Muscle of leg (tissue), 3 donors: ENCODE measurements at regions not wholly inside any gene's neighbourhood (a gene's known extent, or its start where the extent isn't known, plus 50 kb on each side); places are given as distances from the start of the nearest gene placed in this dataset.

ENCODE experiments used
- DNase-seq: peaks from one replicate; pipeline ENCODE4 v3.0.0; 2013
- H3K27ac ChIP-seq: one replicate; pipeline ENCODE4 v1.5.1; 2013; ENCODE audit warnings: mild to moderate bottlenecking, low read length, control low read depth
- H3K27me3 ChIP-seq: one replicate; pipeline ENCODE4 v1.6.1; 2013; ENCODE audit warnings: low read length; ENCODE audit not compliant: control insufficient read depth, insufficient read depth
- H3K36me3 ChIP-seq: one replicate; pipeline ENCODE4 v1.6.1; 2013; ENCODE audit warnings: low read length; ENCODE audit not compliant: control insufficient read depth, insufficient read depth
- H3K4me1 ChIP-seq: one replicate; pipeline ENCODE4 v1.6.1; 2013; ENCODE audit warnings: low read length; ENCODE audit not compliant: control insufficient read depth, insufficient read depth
- H3K4me3 ChIP-seq: one replicate; pipeline ENCODE4 v1.5.1; 2013; ENCODE audit warnings: low read length, control low read depth
- H3K9me3 ChIP-seq: replicated peaks from 2 replicates; pipeline ENCODE4 v1.6.1; 2013; ENCODE audit warnings: low read depth, low read length; ENCODE audit not compliant: control insufficient read depth
- WGBS: methylation state at CpG from one replicate; pipeline ENCODE4 v1.1.5; 2013; ENCODE audit warnings: missing lambda C conversion rate; ENCODE audit not compliant: insufficient coverage; 5-methylcytosine and 5-hydroxymethylcytosine counted together

DNA sequence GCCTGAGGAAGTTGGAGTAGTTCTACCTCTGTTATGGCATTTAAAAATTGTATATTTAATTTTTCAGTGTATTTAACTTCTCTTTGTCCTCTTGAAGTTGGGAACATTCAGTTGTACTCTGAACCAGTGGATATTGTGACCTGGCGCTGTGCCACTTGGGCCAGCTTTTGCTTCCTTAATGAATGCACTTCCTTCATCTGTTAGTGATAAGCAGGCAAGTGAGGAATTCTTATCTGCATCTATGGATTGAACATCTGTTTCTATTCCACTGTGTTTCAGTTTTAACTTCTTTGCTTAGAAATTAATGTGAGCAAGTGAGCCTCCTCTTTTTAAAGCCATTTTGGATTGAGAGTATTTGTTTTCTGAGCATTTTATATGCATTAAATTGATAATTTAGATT is 128.3 kb downstream of the UCHL1 start:
- H3K27ac ChIP-seq: peak overlapping the region; percentile 32
- no peak overlapping the region for H3K4me3 ChIP-seq
- peaks cover 18% of the 10 kb centered on the region for H3K4me1 ChIP-seq
- WGBS: no CpG with 5 or more reads among the region's 1 CpG
- no peaks in the 10 kb centered on the region for H3K36me3 ChIP-seq
- H3K9me3 ChIP-seq: no peaks in the 10 kb centered on the region
- DNase-seq: peak; percentile 75
- H3K27me3 ChIP-seq: no peaks in the 10 kb centered on the region

- peak; percentile 60 for DNase-seq
- no peaks in the 10 kb centered on the region for H3K27me3 ChIP-seq
- H3K4me1 ChIP-seq: peaks cover 15% of the 10 kb centered on the region
- no peaks in the 10 kb centered on the region for H3K9me3 ChIP-seq
- no CpG with 5 or more reads among the region's 1 CpG for WGBS
- H3K4me3 ChIP-seq: no peak overlapping the region
- peak overlapping the region; percentile 32 for H3K27ac ChIP-seq
- H3K36me3 ChIP-seq: no peaks in the 10 kb centered on the region
These were observed 128.8 kb downstream of the UCHL1 start for GRCh38 chr4:41385481-41385880.

- WGBS: no CpG with 5 or more reads among the region's 2 CpGs
- Histone ChIP-seq H3K27me3 (no peaks in the 10 kb centered on the region), H3K27ac (no peak overlapping the region), H3K4me1 (peaks cover 7% of the 10 kb centered on the region), H3K9me3 (no peaks in the 10 kb centered on the region), H3K36me3 (no peaks in the 10 kb centered on the region), H3K4me3 (no peak overlapping the region)
- no peak for DNase-seq
These were observed 131.4 kb downstream of the UCHL1 start for GRCh38 chr4:41388080-41388479.

DNA sequence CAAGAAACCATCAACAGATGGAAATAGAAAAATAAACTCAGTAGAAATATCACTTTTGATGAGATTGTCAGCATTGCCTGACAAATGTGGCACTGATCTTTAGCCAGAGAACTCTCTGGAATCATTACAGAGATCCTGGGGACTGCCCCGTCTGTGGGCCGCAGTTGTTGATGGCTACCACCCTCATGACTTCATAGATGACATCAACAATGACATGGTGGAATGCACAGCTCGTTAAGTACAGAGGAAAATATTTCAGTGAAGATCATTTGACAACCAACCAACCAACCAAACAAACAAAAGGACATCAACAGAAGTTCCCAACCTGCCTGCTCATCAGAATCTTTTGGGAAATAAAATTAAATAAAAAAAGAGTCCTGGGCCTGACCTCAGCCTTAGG is 132.6 kb downstream of the UCHL1 start:
- 82% methylated on average over 2 of the region's 3 CpGs for WGBS
- H3K4me1 ChIP-seq: peaks cover 3% of the 10 kb centered on the region
- DNase-seq: no peak

DNA sequence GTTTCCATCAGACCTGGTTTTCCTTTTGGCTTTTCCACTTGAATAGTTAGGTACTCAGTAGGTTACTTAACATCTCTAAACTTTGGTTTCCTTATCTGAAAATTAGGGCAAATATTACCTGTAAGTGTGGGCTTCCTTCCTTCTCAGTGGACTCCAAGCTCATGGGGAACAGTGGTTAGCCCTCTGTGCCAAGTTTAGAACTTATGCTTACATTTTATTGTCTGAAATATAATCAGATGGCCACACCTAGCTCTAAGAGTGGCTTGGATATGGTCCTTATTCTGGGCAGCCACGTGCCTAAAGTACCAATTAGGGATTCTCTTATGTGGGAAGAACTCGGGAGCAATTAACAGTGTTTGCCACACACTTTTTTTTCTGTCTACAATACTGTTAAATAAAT is 133.9 kb downstream of the UCHL1 start:
- WGBS: no CpG with 5 or more reads among the region's 2 CpGs

More for the DNA sequence above, 132.6 kb downstream of the UCHL1 start:
- H3K9me3 ChIP-seq: no peaks in the 10 kb centered on the region
- H3K36me3 ChIP-seq: no peaks in the 10 kb centered on the region
- H3K4me3 ChIP-seq: no peak overlapping the region
- no peak overlapping the region for H3K27ac ChIP-seq
- H3K27me3 ChIP-seq: no peaks in the 10 kb centered on the region

DNA sequence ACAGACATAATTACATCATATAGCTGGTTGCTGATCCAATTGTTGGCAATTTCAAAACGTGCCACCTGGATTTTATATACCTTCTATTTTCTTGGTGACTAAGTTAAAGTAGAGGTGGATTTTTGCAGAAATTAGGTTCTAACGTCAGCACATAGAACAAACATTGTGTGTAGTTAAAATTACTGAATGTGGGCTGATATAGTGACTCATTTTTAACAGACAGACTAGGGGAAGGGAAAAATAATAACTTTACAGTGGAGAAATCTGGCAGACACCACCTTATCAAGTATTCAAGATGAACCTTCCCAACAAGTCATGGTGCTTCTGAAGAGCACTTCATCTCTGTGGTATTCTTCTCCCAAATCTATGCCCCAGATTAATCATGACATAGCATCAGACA is 134.5 kb downstream of the UCHL1 start:
- H3K4me3 ChIP-seq: no peak overlapping the region
- no peaks in the 10 kb centered on the region for H3K9me3 ChIP-seq
- no peak overlapping the region for H3K27ac ChIP-seq
- no peaks in the 10 kb centered on the region for H3K36me3 ChIP-seq
- no peak for DNase-seq
- no CpG with 5 or more reads among the region's 2 CpGs for WGBS
- no peaks in the 10 kb centered on the region for H3K4me1 ChIP-seq
- no peaks in the 10 kb centered on the region for H3K27me3 ChIP-seq

More for the DNA sequence above, 133.9 kb downstream of the UCHL1 start:
- no peak overlapping the region for H3K4me3 ChIP-seq
- no peaks in the 10 kb centered on the region for H3K9me3 ChIP-seq
- no peaks in the 10 kb centered on the region for H3K36me3 ChIP-seq
- no peaks in the 10 kb centered on the region for H3K27me3 ChIP-seq
- no peak overlapping the region for H3K27ac ChIP-seq
- DNase-seq: no peak
- H3K4me1 ChIP-seq: no peaks in the 10 kb centered on the region

- Histone ChIP-seq H3K4me3 (no peak overlapping the region), H3K4me1 (peaks cover 2% of the 10 kb centered on the region), H3K27me3 (no peaks in the 10 kb centered on the region), H3K27ac (no peak overlapping the region), H3K9me3 (no peaks in the 10 kb centered on the region), H3K36me3 (no peaks in the 10 kb centered on the region)
- 57% methylated on average over 1 of the region's 2 CpGs for WGBS
- DNase-seq: no peak
These were observed 137.8 kb downstream of the UCHL1 start for GRCh38 chr4:41394481-41394894.

DNA sequence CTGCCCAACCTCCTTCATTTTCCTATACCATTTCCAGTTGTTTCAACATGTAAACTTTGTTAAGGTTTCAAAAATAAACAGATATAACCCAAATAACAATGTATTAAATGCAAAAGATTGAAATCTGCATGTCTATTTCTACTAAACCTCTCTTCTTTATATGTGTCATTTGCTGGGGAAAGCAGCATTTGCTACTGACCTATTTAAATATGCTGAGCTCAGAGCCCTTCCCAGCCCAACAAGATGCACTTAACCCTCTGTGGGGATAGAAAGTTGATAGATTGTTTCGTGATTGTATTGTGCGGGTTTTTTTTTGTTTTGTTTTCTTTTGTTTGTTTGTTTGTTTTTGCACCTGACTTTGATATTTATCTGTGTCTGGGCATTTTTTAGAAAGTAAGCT is 139.5 kb downstream of the UCHL1 start:
- Histone ChIP-seq H3K27ac (no peak overlapping the region), H3K27me3 (no peaks in the 10 kb centered on the region), H3K4me1 (peaks cover 2% of the 10 kb centered on the region)

DNA sequence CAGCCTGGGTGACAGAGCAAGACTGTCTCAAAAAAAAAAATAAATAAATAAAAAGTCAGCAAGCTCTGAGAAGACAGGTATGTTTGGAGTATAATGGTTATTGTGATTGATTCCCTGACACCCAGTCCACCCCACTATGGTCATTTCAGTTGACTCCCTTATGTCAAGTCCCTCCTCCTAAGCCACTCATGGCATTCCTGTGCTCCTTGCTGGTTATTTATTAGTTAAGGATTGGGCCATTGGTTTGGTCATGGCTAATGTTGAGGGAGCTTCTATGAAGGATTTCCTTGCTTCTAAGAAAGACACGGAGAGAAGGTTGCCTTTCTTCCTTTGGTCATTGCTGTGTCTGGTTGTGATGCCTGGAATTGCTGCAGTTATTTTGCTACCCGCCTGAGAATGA is 140.1 kb downstream of the UCHL1 start:
- no peak overlapping the region for H3K4me3 ChIP-seq
- no peaks in the 10 kb centered on the region for H3K36me3 ChIP-seq
- DNase-seq: no peak
- no peaks in the 10 kb centered on the region for H3K27me3 ChIP-seq
- H3K27ac ChIP-seq: no peak overlapping the region
- 100% methylated on average over 1 of the region's 2 CpGs for WGBS
- no peaks in the 10 kb centered on the region for H3K9me3 ChIP-seq
- peaks cover 2% of the 10 kb centered on the region for H3K4me1 ChIP-seq

More for the DNA sequence above, 139.5 kb downstream of the UCHL1 start:
- no peak overlapping the region for H3K4me3 ChIP-seq
- no peaks in the 10 kb centered on the region for H3K36me3 ChIP-seq
- WGBS: no CpG with 5 or more reads among the region's 2 CpGs
- DNase-seq: peak; percentile 36
- H3K9me3 ChIP-seq: no peaks in the 10 kb centered on the region

DNA sequence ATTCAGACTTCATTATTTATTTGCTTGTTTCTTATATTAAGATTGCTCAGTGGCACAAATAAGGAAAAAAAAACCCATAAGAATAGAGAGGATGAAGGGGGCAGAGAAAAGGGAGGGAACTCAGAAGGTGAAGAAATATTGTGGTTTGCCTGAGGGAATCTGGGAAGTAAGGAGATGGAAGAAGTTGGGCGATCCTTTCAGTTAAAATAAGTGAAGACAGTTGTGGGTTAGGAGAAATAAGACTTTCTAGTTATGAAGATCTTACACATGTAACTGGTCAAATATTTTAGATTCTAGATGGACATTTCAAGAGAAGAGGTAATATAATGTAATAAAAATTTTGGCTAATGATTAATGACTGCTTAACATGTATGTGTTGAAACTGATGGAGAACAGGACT is 138.7 kb upstream of the LIMCH1 start:
- Histone ChIP-seq H3K4me3 (no peak overlapping the region), H3K36me3 (no peaks in the 10 kb centered on the region), H3K4me1 (peaks cover 2% of the 10 kb centered on the region), H3K9me3 (no peaks in the 10 kb centered on the region), H3K27ac (no peak overlapping the region), H3K27me3 (no peaks in the 10 kb centered on the region)
- no CpG with 5 or more reads among the region's 1 CpG for WGBS
- DNase-seq: no peak

DNA sequence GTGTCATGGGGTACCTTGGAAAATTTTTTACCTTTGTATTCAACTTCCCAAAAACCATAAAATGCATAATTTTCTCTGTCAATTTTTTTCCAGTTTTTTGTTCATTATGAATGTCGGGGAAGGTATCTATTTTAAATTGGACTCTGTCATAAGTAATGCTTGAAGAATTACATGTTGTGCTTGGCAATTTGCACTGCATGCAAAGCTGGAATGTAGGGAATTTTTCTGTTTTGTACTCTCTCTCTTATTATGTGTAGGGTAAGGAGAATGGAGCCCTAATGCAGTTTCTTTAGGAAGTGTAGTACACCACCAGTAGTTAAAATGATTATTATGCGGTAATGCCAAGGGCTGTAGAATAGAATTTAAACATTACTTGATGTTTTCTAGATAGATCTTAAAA is 137.7 kb upstream of the LIMCH1 start:
- DNase-seq: no peak
- no peak overlapping the region for H3K27ac ChIP-seq
- H3K27me3 ChIP-seq: no peaks in the 10 kb centered on the region
- H3K9me3 ChIP-seq: no peaks in the 10 kb centered on the region
- no peaks in the 10 kb centered on the region for H3K36me3 ChIP-seq
- H3K4me1 ChIP-seq: peaks cover 2% of the 10 kb centered on the region
- no CpG with 5 or more reads among the region's 2 CpGs for WGBS
- H3K4me3 ChIP-seq: no peak overlapping the region
